ENCODE measurements at regions not wholly inside any gene's neighbourhood (a gene's known extent, or its start where the extent isn't known, plus 50 kb on each side); places are given as distances from the start of the nearest gene placed in this dataset.
"Not testable (repeated sequence)": the region's sequence is repeated elsewhere in the genome, so short reads cannot be mapped to it uniquely, and the experiment has no call there.

- not testable (repeated sequence) for TF ChIP-seq EZH2 (IDR thresholded peaks at IDR 0.05); CTCF (IDR thresholded peaks at IDR 0.05 in 2 of 3, conservative IDR thresholded peaks at IDR 0.05 in 1 of 3; ENCODE audit: borderline replicate concordance in 1 of 3, insufficient read depth in 1 of 3, low read depth in 2 of 3, low read length in 2 of 3); MAX (IDR thresholded peaks at IDR 0.05); CEBPB (IDR thresholded peaks at IDR 0.05; ENCODE audit: low read depth); EGR1 (IDR thresholded peaks at IDR 0.05; ENCODE audit: low read depth); POLR2AphosphoS5 (IDR thresholded peaks at IDR 0.05; ENCODE audit: low read depth, low read length); ATF3 (IDR thresholded peaks at IDR 0.05); EZH2phosphoT487 (IDR thresholded peaks at IDR 0.05; ENCODE audit: borderline replicate concordance); TCF7L2 (IDR thresholded peaks at IDR 0.05; ENCODE audit: borderline replicate concordance, extremely low read depth, insufficient read depth, insufficient read length); SP1 (IDR thresholded peaks at IDR 0.05; ENCODE audit: low read depth); ZBTB33 (IDR thresholded peaks at IDR 0.05; ENCODE audit: extremely low read depth, insufficient replicate concordance, low read length); POLR2A (IDR thresholded peaks at IDR 0.05; ENCODE audit: borderline replicate concordance, extremely low read depth, insufficient read depth, insufficient read length); RAD21 (IDR thresholded peaks at IDR 0.05; ENCODE audit: low read depth); ZNF274 (IDR thresholded peaks at IDR 0.05; ENCODE audit: low read depth, low read length)
Measured at GRCh38 chr13:22965011-22965857, 215.5 kb upstream of the SGCG start.

All from HCT116 (cell line).